ENCODE measurements at regions not wholly inside any gene's neighbourhood (a gene's known extent, or its start where the extent isn't known, plus 50 kb on each side); places are given as distances from the start of the nearest gene placed in this dataset.

- no peak for TF ChIP-seq POLR2A (IDR thresholded peaks at IDR 0.05)
- no peak for TF ChIP-seq CTCF (IDR thresholded peaks at IDR 0.05)
These were observed 163.7 kb downstream of the MOBP start for GRCh38 chr3:39631136-39631535.
